K562 (cell line): ENCODE measurements at regions not wholly inside any gene's neighbourhood (a gene's known extent, or its start where the extent isn't known, plus 50 kb on each side); places are given as distances from the start of the nearest gene placed in this dataset.

Experiments used
- CHD7 ChIP-seq: fragments of 200-600 bp; sonication (generic); IDR thresholded peaks from one replicate; pipeline ENCODE4 v1.6.1; 2012; ENCODE audit warnings: mild to moderate bottlenecking, low read depth, low read length, inconsistent platforms
- HDAC8 ChIP-seq: fragments of 450-650 bp; IDR thresholded peaks from 2 replicates; pipeline ENCODE4 v1.6.1; 2016; ENCODE audit warnings: mild to moderate bottlenecking, missing genetic modification characterization, moderate library complexity, missing compliant biosample characterization
- MLLT1 ChIP-seq, 2 experiments: fragments of 450-650 bp; IDR thresholded peaks; 2 replicates each; pipeline ENCODE4 v1.6.1; 2016
- MYC ChIP-seq, 2 experiments: fragments of 250-450 bp in 1 of 2; sonication (Bioruptor Pico) in 1 of 2; IDR thresholded peaks; 2 replicates each; pipeline versions ENCODE4 v1.5.1 to v1.6.1; 2012 to 2021; ENCODE audit warnings: low read depth in 2 of 2, borderline replicate concordance in 1 of 2, improper control_type of control experiment in 1 of 2, low read length in 1 of 2, mild to moderate bottlenecking in 1 of 2, moderate library complexity in 1 of 2
- NFE2L1 ChIP-seq: fragments of 450-650 bp; IDR thresholded peaks from 2 replicates; pipeline ENCODE4 v1.6.1; 2016; ENCODE audit warnings: missing genetic modification characterization, low read depth, mild to moderate bottlenecking, missing compliant biosample characterization, moderate library complexity, borderline replicate concordance
- PHTF2 ChIP-seq: fragments of 250-450 bp; sonication (Bioruptor Pico); IDR thresholded peaks from 2 replicates; pipeline ENCODE4 v1.5.0; 2021; ENCODE audit warnings: mild to moderate bottlenecking
- TAF7 ChIP-seq: fragments of 450-650 bp; IDR thresholded peaks from 2 replicates; pipeline ENCODE4 v1.6.1; 2016; ENCODE audit warnings: missing genetic modification characterization, missing compliant biosample characterization
- TCF7L2 ChIP-seq: fragments of 150-350 bp; IDR thresholded peaks from 2 replicates; pipeline ENCODE4 v1.6.1; 2016; ENCODE audit warnings: low read depth, mild to moderate bottlenecking, low read length, moderate library complexity
- THRAP3 ChIP-seq: fragments of 450-650 bp; IDR thresholded peaks from 2 replicates; pipeline ENCODE4 v1.6.1; 2016; ENCODE audit warnings: mild to moderate bottlenecking, inconsistent platforms, borderline replicate concordance
- ZNF280B ChIP-seq: fragments of 250-450 bp; sonication (Bioruptor Pico); IDR thresholded peaks from 2 replicates; pipeline ENCODE4 v1.5.1; 2021; ENCODE audit warnings: mild to moderate bottlenecking
- ZNF586 ChIP-seq: fragments of 450-650 bp; formaldehyde crosslinking; conservative IDR thresholded peaks from 2 replicates; pipeline ENCODE4 v1.4.0; 2020; ENCODE audit warnings: mild to moderate bottlenecking, moderate library complexity
- TF ChIP-seq, protein P1 (sequence below): sonication (generic); formaldehyde crosslinking; IDR thresholded peaks from 2 replicates; pipeline ENCODE4 v1.8.0; 2022; ENCODE audit warnings: mild to moderate bottlenecking, missing genetic modification reagents

DNA sequence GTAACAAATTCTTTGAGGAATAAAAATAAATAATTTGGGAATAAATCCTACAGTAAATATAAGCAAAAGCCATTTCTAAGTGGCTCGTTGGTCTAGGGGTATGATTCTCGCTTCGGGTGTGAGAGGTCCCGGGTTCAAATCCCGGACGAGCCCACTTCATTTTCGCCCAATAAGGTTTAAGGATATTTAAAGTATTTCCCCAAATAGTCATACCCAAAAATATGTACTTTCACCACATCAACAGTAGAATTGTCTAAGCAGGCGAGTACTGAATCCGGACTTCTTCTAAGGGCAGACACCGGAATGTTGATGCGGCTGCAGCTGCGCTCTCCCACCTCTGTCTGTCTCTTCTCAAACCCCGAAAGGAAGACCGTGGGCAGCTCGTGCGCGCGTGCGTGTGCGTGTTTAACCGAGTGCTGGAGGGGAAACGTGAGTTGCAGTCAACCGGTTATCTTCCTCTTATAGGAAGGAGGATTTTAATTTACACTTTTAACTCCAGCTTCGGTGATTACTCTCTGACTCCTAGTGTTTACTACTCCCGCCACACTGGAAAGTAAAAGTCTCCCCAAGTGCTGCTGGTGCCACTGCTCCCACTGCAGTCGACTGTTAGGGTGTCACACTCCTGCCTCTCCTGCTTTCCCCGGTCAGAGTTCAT, 155.7 kb upstream of the PRSS16 start (continued):
- TF ChIP-seq CHD7 (no peak), ZNF586 (CRISPR knock-in tag) (no peak), NFE2L1 (tag) (no peak), THRAP3 (no peak), HDAC8 (tag) (no peak), PHTF2 (0 out of 2 replicates have a peak, but pooled peaks have one; percentile 43), MYC (IDR thresholded peaks at IDR 0.05; ENCODE audit: low read depth, low read length) (no peak), MYC (CRISPR knock-in tag; IDR thresholded peaks at IDR 0.05; ENCODE audit: borderline replicate concordance, low read depth) (no peak), TAF7 (tag) (no peak), MLLT1 (IDR thresholded peaks at IDR 0.05) (peak in 1 of 2 experiments; percentile 36; a peak in 2 of 4 replicates), ZNF280B (CRISPR knock-in tag) (no peak), TCF7L2 (no peak)
- TF ChIP-seq, protein P1, sequence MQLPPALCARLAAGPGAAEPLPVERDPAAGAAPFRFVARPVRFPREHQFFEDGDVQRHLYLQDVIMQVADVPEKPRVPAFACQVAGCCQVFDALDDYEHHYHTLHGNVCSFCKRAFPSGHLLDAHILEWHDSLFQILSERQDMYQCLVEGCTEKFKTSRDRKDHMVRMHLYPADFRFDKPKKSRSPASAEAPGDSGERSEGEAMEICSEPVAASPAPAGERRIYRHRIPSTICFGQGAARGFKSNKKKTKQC (CRISPR knock-in tag) = no peak; the same call in 1 of the 2 replicates
